HEK293T (cell line): ENCODE measurements at regions not wholly inside any gene's neighbourhood (a gene's known extent, or its start where the extent isn't known, plus 50 kb on each side); places are given as distances from the start of the nearest gene placed in this dataset.

Experiments used
- CTCF ChIA-PET: fragments of 350-600 bp; formaldehyde crosslinking; extraction: SDS; loops from one replicate; lab custom pipeline; 2021; ENCODE audit warnings: antibody characterized with exemption, inconsistent platforms; lab: Yijun Ruan, JAX
- POLR2A ChIA-PET: fragments of 350-600 bp; formaldehyde crosslinking; extraction: SDS; loops from one replicate; lab custom pipeline; 2020; ENCODE audit warnings: antibody characterized with exemption, inconsistent platforms; lab: Yijun Ruan, JAX
- DNase-seq: peaks from one replicate; pipeline ENCODE4 v3.0.0; 2012; ENCODE audit warnings: mixed read lengths; ENCODE audit errors: extremely low spot score
- ARNT ChIP-seq: fragments of 450-650 bp; IDR thresholded peaks from 2 replicates; pipeline ENCODE4 v1.6.1; 2017; ENCODE audit warnings: mild to moderate bottlenecking
- BHLHE40 ChIP-seq: fragments of 450-650 bp; IDR thresholded peaks from 2 replicates; pipeline ENCODE4 v1.6.1; 2016; ENCODE audit warnings: mild to moderate bottlenecking, moderate library complexity, borderline replicate concordance
- CTBP1 ChIP-seq: fragments of 450-650 bp; IDR thresholded peaks from 2 replicates; pipeline ENCODE4 v1.6.1; 2016; ENCODE audit warnings: borderline replicate concordance
- ELF4 ChIP-seq: fragments of 450-650 bp; IDR thresholded peaks from 2 replicates; pipeline ENCODE4 v1.6.1; 2017; ENCODE audit warnings: antibody characterized with exemption
- FOXA1 ChIP-seq: fragments of 450-650 bp; IDR thresholded peaks from 2 replicates; pipeline ENCODE4 v1.6.1; 2016; ENCODE audit warnings: mild to moderate bottlenecking
- FOXK2 ChIP-seq: fragments of 450-650 bp; IDR thresholded peaks from 2 replicates; pipeline ENCODE4 v1.6.1; 2016; ENCODE audit warnings: mild to moderate bottlenecking
- FOXM1 ChIP-seq: fragments of 450-650 bp; IDR thresholded peaks from 2 replicates; pipeline ENCODE4 v1.6.1; 2017; ENCODE audit warnings: mild to moderate bottlenecking, borderline replicate concordance
- HDGF ChIP-seq: fragments of 450-650 bp; IDR thresholded peaks from 2 replicates; pipeline ENCODE4 v1.6.1; 2017; ENCODE audit warnings: antibody characterized with exemption, borderline replicate concordance
- L3MBTL2 ChIP-seq: fragments of 450-650 bp; conservative IDR thresholded peaks from 2 replicates; pipeline ENCODE4 v1.6.1; 2016; ENCODE audit warnings: mild to moderate bottlenecking
- LEF1 ChIP-seq: fragments of 450-650 bp; IDR thresholded peaks from 2 replicates; pipeline ENCODE4 v1.6.1; 2017; ENCODE audit warnings: mild to moderate bottlenecking, borderline replicate concordance
- NFRKB ChIP-seq: fragments of 450-650 bp; IDR thresholded peaks from 2 replicates; pipeline ENCODE4 v1.6.1; 2016; ENCODE audit warnings: mild to moderate bottlenecking, moderate library complexity
- SP1 ChIP-seq: fragments of 450-650 bp; IDR thresholded peaks from 2 replicates; pipeline ENCODE4 v1.6.1; 2017
- SUZ12 ChIP-seq: fragments of 450-650 bp; IDR thresholded peaks from 2 replicates; pipeline ENCODE4 v1.6.1; 2016; ENCODE audit warnings: mild to moderate bottlenecking
- TARDBP ChIP-seq: fragments of 450-650 bp; IDR thresholded peaks from 2 replicates; pipeline ENCODE4 v1.6.1; 2016
- ZNF384 ChIP-seq: fragments of 450-650 bp; IDR thresholded peaks from 2 replicates; pipeline ENCODE4 v1.6.1; 2016
- TF ChIP-seq, protein P1 (sequence below): fragments of 450-650 bp; IDR thresholded peaks from 2 replicates; pipeline ENCODE4 v1.6.1; 2016

DNA sequence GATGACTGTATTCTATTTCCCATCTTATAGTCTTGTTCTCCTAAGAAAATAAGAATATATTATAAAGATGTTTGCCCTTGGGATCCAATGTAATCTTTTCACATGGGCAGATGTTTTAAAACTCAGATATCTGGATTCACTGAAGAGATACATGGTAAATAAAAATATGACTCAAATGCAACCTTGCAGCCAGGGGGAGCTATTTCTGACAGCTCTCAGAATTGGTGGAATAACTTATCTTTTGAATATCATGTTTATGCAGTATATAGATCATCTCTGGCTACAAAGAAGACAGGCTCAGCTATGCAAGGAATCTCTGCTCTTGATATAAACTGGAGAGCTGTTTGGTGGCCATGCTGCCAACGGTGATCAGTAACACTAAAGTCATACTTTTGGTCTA lies 274.7 kb downstream of the GLUD2 start:
- TF ChIP-seq, protein P1, sequence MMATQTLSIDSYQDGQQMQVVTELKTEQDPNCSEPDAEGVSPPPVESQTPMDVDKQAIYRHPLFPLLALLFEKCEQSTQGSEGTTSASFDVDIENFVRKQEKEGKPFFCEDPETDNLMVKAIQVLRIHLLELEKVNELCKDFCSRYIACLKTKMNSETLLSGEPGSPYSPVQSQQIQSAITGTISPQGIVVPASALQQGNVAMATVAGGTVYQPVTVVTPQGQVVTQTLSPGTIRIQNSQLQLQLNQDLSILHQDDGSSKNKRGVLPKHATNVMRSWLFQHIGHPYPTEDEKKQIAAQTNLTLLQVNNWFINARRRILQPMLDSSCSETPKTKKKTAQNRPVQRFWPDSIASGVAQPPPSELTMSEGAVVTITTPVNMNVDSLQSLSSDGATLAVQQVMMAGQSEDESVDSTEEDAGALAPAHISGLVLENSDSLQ, result no peak
- ChIA-PET POLR2A (no interaction called here), CTCF (interaction anchor here (0.6 to 1.0 kb wide), 2 partner anchors 13 to 69 kb away, joined by 3 to 5 read pairs; no protein-coding TSS in a partner anchor)
- DNase-seq, result no peak

GRCh38 chrX:121323337-121323736 lies 275.9 kb downstream of the GLUD2 start:
- no peak for DNase-seq
- ChIA-PET POLR2A (no interaction called here), CTCF (no interaction called here)
- TF ChIP-seq CTBP1 (no peak), L3MBTL2 (no peak), ARNT (no peak), TARDBP (no peak), LEF1 (no peak), ELF4 (no peak)
- TF ChIP-seq, protein P1, result no peak

- POLR2A ChIA-PET, result no interaction called here
- no peak for DNase-seq
- TF ChIP-seq SUZ12, result no peak
- no peak for TF ChIP-seq ARNT
- TF ChIP-seq NFRKB, result no peak
- TF ChIP-seq L3MBTL2, result no peak
- TF ChIP-seq ELF4, result no peak
- TF ChIP-seq, protein P1, result no peak
- no peak for TF ChIP-seq HDGF
- TF ChIP-seq BHLHE40, result no peak
- no peak for TF ChIP-seq FOXM1
- no peak for TF ChIP-seq SP1
- no peak for TF ChIP-seq CTBP1
- no peak for TF ChIP-seq TARDBP
- no peak for TF ChIP-seq LEF1
- no peak for TF ChIP-seq FOXA1
- TF ChIP-seq FOXK2, result no peak
- TF ChIP-seq ZNF384, result no peak
- CTCF ChIA-PET, result no interaction called here
Measured at GRCh38 chrX:121333942-121334341, 286.5 kb downstream of the GLUD2 start.

- ChIA-PET POLR2A (no interaction called here), CTCF (no interaction called here)
- DNase-seq, result no peak
- no peak for TF ChIP-seq SUZ12
- no peak for TF ChIP-seq TARDBP
Measured at GRCh38 chrX:121336831-121337421, 289.5 kb downstream of the GLUD2 start.

- DNase-seq, result no peak
- no peak for TF ChIP-seq FOXM1
- TF ChIP-seq ELF4, result no peak
- TF ChIP-seq BHLHE40, result no peak
- TF ChIP-seq ZNF384, result no peak
- no peak for TF ChIP-seq ARNT
- TF ChIP-seq TARDBP, result no peak
- TF ChIP-seq CTBP1, result no peak
- TF ChIP-seq FOXA1, result no peak
- TF ChIP-seq NFRKB, result no peak
- TF ChIP-seq SP1, result no peak
- TF ChIP-seq LEF1, result no peak
- no peak for TF ChIP-seq HDGF
- TF ChIP-seq, protein P1, result no peak
- no peak for TF ChIP-seq L3MBTL2
- TF ChIP-seq SUZ12, result no peak
- no peak for TF ChIP-seq FOXK2
- ChIA-PET POLR2A (no interaction called here), CTCF (no interaction called here)
Measured at GRCh38 chrX:121337816-121338215, 290.4 kb downstream of the GLUD2 start.

DNA sequence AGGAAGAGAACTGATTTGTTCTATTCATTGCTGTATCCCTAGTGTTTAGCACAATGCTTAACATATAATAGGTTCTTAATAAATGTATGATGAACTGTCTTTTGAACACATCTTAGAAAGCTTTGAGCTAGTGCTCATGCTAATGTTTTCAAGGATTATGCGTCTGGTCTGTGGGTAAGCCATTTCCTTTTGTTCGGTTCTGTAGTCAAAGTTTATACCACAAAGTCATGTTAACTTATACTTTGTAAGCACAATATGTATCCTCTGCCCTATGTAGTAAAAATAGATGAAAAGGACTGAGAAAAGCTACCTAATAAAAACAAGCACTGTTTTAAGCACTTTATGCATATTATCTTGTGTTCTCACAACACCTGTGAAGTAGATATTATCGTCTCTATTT lies 301.9 kb downstream of the GLUD2 start:
- ChIA-PET CTCF (no interaction called here), POLR2A (no interaction called here)
- TF ChIP-seq HDGF (no peak), ZNF384 (no peak), BHLHE40 (no peak)
- DNase-seq, result no peak
